ENCODE measurements at regions not wholly inside any gene's neighbourhood (a gene's known extent, or its start where the extent isn't known, plus 50 kb on each side); places are given as distances from the start of the nearest gene placed in this dataset.
"Not testable (repeated sequence)": the region's sequence is repeated elsewhere in the genome, so short reads cannot be mapped to it uniquely, and the experiment has no call there.

GRCh38 chr6:122913558-122913957 is 82.5 kb upstream of the CLVS2 start:
- H3K36me3 Mint-ChIP-seq (ENCODE audit: low read depth) = no peaks in the 10 kb centered on the region
- no peak overlapping the region for H3K27ac Mint-ChIP-seq
- CTCF ChIA-PET = no interaction called here
- no peak for TF ChIP-seq CTCF (IDR thresholded peaks at IDR 0.05)
- POLR2A ChIA-PET = no interaction called here
- no peaks in the 10 kb centered on the region for H3K4me1 Mint-ChIP-seq
- no peak overlapping the region for H3K4me3 Mint-ChIP-seq
- H3K27me3 Mint-ChIP-seq = no peaks in the 10 kb centered on the region
- ATAC-seq (ENCODE audit: low read depth) (no peak), DNase-seq (no peak)
- H3K9me3 Mint-ChIP-seq = peaks cover 20% of the 10 kb centered on the region
- intact Hi-C loops (cut with micrococcal nuclease) = no loop called here

GRCh38 chr6:122918714-122919113 is 77.3 kb upstream of the CLVS2 start:
- Mint-ChIP-seq H3K27me3 (no peaks in the 10 kb centered on the region), H3K9me3 (peaks cover 15% of the 10 kb centered on the region), H3K4me3 (no peak overlapping the region), H3K4me1 (no peaks in the 10 kb centered on the region), H3K36me3 (ENCODE audit: low read depth) (no peaks in the 10 kb centered on the region), H3K27ac (no peak overlapping the region)
- ATAC-seq (ENCODE audit: low read depth) = no peak
- DNase-seq = no peak
- TF ChIP-seq CTCF (IDR thresholded peaks at IDR 0.05) = no peak
- intact Hi-C loops (cut with micrococcal nuclease) = no loop called here
- CTCF ChIA-PET = no interaction called here
- POLR2A ChIA-PET = no interaction called here

DNA sequence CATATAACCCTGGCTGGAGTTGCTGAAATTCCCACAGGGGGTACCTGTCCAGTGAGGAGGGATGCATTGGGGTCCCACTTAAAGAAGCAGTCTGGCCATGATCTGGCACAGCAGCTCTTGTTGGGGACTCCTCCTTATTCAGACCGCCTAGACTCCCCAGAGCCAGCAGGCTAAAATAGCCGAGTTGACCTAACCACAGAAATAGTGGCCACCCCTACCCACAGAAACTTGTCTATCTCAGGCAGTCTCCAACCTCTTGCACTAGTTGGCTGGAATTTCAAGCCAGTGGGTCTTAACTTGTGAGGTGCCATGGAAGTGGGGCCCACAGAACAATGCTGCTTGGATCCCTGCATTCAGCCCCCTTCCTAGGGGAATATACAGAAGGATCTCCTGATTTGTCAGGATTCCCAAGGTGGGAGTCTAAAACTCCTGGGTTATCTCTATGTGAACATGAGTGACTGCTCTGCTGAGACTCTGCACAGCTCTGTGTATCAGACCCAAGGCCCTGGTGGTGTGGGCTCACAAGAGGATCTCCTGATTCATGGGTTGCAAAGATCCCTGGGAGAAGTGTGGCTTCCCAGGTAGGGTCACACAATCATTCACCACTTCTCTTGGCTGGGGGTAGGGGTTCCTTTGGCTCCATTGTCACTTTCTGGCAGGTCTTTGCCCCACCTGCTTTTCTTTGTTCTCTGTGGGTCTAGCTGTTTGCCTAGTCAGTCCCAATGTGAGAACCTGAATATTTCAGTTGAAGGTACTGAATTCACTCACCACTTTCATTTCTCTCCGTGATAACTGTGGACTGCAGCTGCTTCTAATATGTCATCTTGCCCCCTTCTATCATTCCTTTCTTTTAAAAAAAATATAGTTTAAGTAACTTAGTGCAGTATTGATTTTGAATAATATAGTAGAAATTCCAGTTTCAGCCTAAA is 65.5 kb upstream of the CLVS2 start:
- H3K27me3 Mint-ChIP-seq = no peaks in the 10 kb centered on the region

DNA sequence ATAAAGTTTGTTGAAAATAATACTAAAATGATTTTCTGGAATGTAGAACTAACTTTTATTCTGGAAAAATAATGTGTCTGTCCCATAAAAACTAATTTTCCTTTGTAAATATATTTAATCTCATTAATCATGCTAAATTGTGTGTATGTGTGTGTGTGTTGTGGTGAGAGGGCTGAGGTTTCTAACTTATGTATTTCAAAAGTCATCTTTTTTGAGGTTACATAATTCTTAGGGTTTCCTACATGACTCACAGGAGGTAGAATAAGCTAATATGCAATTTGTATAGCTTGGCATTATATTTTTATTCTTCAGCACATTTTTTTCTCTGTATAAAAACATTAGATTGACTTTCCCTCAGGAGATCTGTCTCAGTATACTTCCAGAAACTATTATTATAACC is 64.1 kb upstream of the CLVS2 start:
- Mint-ChIP-seq H3K36me3 (ENCODE audit: low read depth) (no peaks in the 10 kb centered on the region), H3K27me3 (no peaks in the 10 kb centered on the region), H3K4me3 (no peak overlapping the region), H3K9me3 (no peaks in the 10 kb centered on the region), H3K4me1 (no peaks in the 10 kb centered on the region), H3K27ac (no peak overlapping the region)
- ChIA-PET CTCF (no interaction called here), POLR2A (no interaction called here)
- ATAC-seq (ENCODE audit: low read depth) (no peak), DNase-seq (no peak)
- intact Hi-C loops (cut with micrococcal nuclease) = no loop called here
- no peak for TF ChIP-seq CTCF (IDR thresholded peaks at IDR 0.05)

More for the DNA sequence above, 65.5 kb upstream of the CLVS2 start:
- ATAC-seq (ENCODE audit: low read depth) (no peak), DNase-seq (no peak)
- no peaks in the 10 kb centered on the region for H3K9me3 Mint-ChIP-seq
- intact Hi-C loops (cut with micrococcal nuclease) = no loop called here
- H3K27ac Mint-ChIP-seq = no peak overlapping the region
- no peak overlapping the region for H3K4me3 Mint-ChIP-seq
- POLR2A ChIA-PET = no interaction called here
- H3K4me1 Mint-ChIP-seq = no peaks in the 10 kb centered on the region
- H3K36me3 Mint-ChIP-seq (ENCODE audit: low read depth) = no peaks in the 10 kb centered on the region
- CTCF ChIA-PET = no interaction called here
- TF ChIP-seq CTCF (IDR thresholded peaks at IDR 0.05) = no peak

GRCh38 chr6:122944936-122945335 is 51.1 kb upstream of the CLVS2 start:
- ATAC-seq (ENCODE audit: low read depth); intact Hi-C loops (cut with micrococcal nuclease); H3K27me3 Mint-ChIP-seq; H3K36me3 Mint-ChIP-seq (ENCODE audit: low read depth); H3K9me3 Mint-ChIP-seq; CTCF ChIA-PET; H3K27ac Mint-ChIP-seq; DNase-seq; POLR2A ChIA-PET; H3K4me3 Mint-ChIP-seq; H3K4me1 Mint-ChIP-seq: not testable (repeated sequence)
